ENCODE measurements at regions not wholly inside any gene's neighbourhood (a gene's known extent, or its start where the extent isn't known, plus 50 kb on each side); places are given as distances from the start of the nearest gene placed in this dataset.

DNA sequence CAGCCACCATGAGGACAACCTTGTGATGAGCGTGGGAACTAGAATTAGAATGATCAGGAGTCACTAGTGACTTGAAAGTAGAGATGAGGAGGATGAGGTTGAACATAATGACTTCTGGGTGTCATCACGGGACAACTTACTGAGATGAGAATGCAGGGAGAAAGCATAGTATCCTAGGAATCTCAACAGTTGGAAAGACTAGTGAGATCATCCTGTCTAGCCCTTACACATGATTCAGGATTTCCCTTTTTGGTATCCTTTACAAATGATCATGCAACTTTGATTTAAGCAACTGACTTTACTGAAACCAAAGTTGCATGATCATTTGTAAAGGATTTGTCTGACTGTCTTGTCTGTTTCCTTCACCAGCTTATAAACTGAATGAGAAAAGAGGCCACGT, 51.8 kb upstream of the HIF1A start:
- H3K27ac ChIP-seq, result no peak overlapping the region
- no peak overlapping the region for H3K9ac ChIP-seq
- no peaks in the 10 kb centered on the region for H3K9me3 ChIP-seq (ENCODE audit: control insufficient read depth, low read length)
- H3K36me3 ChIP-seq (ENCODE audit: control insufficient read depth, insufficient read depth, low read length), result no peaks in the 10 kb centered on the region
- no peaks in the 10 kb centered on the region for H3K27me3 ChIP-seq (ENCODE audit: control insufficient read depth, insufficient read depth, low read length)
- H2AFZ ChIP-seq, result no peak overlapping the region
- no peaks in the 10 kb centered on the region for H3K4me1 ChIP-seq
- no peak overlapping the region for H3K4me3 ChIP-seq (ENCODE audit: low read depth, low read length)
- no peak overlapping the region for H3K4me2 ChIP-seq (ENCODE audit: low read length)
- TF ChIP-seq, protein P1, sequence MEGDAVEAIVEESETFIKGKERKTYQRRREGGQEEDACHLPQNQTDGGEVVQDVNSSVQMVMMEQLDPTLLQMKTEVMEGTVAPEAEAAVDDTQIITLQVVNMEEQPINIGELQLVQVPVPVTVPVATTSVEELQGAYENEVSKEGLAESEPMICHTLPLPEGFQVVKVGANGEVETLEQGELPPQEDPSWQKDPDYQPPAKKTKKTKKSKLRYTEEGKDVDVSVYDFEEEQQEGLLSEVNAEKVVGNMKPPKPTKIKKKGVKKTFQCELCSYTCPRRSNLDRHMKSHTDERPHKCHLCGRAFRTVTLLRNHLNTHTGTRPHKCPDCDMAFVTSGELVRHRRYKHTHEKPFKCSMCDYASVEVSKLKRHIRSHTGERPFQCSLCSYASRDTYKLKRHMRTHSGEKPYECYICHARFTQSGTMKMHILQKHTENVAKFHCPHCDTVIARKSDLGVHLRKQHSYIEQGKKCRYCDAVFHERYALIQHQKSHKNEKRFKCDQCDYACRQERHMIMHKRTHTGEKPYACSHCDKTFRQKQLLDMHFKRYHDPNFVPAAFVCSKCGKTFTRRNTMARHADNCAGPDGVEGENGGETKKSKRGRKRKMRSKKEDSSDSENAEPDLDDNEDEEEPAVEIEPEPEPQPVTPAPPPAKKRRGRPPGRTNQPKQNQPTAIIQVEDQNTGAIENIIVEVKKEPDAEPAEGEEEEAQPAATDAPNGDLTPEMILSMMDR (IDR thresholded peaks at IDR 0.05), result no peak
- H3K79me2 ChIP-seq, result no peaks in the 10 kb centered on the region

DNA sequence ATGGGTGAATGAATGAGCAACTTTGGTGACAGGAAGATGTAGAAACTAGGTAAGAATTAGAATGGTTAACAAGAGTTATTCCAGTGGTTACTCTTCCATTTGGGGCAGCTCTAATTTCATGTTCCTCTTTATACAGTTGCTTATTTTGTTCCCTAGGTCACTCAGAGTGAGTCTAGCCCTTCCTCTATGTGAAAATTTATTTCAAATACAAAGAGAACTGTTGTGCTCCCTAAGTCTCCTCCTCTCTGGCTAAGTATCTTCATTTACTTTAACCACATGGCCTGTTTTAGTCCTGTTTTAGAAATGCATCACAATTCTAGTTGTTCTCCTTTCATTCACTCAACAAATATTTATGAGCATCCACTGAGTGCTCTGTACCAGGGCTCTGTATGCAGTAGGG, 51.1 kb upstream of the HIF1A start:
- no peaks in the 10 kb centered on the region for H3K36me3 ChIP-seq (ENCODE audit: control insufficient read depth, insufficient read depth, low read length)
- H3K27ac ChIP-seq, result no peak overlapping the region
- H3K9ac ChIP-seq, result no peak overlapping the region
- no peak overlapping the region for H3K4me3 ChIP-seq (ENCODE audit: low read depth, low read length)
- H3K4me2 ChIP-seq (ENCODE audit: low read length), result no peak overlapping the region
- H3K79me2 ChIP-seq, result no peaks in the 10 kb centered on the region
- TF ChIP-seq, protein P1 (IDR thresholded peaks at IDR 0.05), result no peak
- H2AFZ ChIP-seq, result no peak overlapping the region
- no peaks in the 10 kb centered on the region for H3K27me3 ChIP-seq (ENCODE audit: control insufficient read depth, insufficient read depth, low read length)
- H3K4me1 ChIP-seq, result no peaks in the 10 kb centered on the region
- H3K9me3 ChIP-seq (ENCODE audit: control insufficient read depth, low read length), result no peaks in the 10 kb centered on the region

DNA sequence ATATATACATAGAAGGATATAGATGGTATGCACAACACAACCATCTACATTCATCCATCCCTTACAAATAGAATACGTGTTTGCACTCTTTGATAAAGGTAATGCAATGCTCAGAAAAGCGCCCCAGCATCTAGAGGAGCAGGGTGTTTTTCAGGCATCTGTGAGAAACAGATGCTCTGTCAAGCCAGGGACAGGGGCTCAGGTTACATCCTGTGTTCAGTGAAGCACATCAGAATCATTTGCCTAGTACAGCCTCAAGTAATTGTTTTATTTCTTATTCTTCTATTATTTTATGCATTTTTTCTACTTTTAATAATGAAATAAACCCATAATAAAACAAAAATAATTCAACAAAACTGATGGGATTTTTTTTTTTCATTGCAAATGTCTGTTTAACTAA, 50.5 kb upstream of the HIF1A start:
- H3K27ac ChIP-seq, result no peak overlapping the region
- no peak overlapping the region for H3K9ac ChIP-seq
- H3K27me3 ChIP-seq (ENCODE audit: control insufficient read depth, insufficient read depth, low read length), result no peaks in the 10 kb centered on the region
- H2AFZ ChIP-seq, result no peak overlapping the region
- H3K79me2 ChIP-seq, result no peaks in the 10 kb centered on the region
- H3K9me3 ChIP-seq (ENCODE audit: control insufficient read depth, low read length), result no peaks in the 10 kb centered on the region
- H3K4me1 ChIP-seq, result no peaks in the 10 kb centered on the region
- TF ChIP-seq, protein P1 (IDR thresholded peaks at IDR 0.05), result no peak
- no peak overlapping the region for H3K4me2 ChIP-seq (ENCODE audit: low read length)
- H3K4me3 ChIP-seq (ENCODE audit: low read depth, low read length), result no peak overlapping the region
- no peaks in the 10 kb centered on the region for H3K36me3 ChIP-seq (ENCODE audit: control insufficient read depth, insufficient read depth, low read length)

DNA sequence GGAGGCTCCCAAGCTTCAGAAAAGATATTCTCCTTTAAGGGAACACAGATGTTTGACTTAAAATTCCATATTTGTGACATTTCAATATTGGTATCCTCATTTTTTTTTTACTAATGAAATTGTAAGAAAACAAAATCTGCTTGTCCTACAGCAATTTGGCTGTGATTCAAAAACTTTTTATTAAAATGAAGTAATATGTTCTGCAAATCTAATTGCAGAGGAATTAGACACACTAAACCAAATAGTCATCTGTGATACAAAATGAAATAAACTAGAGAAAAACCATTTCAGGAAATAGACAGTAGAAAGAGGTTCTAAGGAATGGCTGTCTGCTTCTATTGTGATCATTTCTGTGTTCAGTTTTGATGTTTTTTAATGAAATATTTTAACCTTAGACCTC, 50.1 kb upstream of the HIF1A start:
- H3K9me3 ChIP-seq (ENCODE audit: control insufficient read depth, low read length), result no peaks in the 10 kb centered on the region

More for the DNA sequence above, 50.1 kb upstream of the HIF1A start:
- H3K79me2 ChIP-seq, result no peaks in the 10 kb centered on the region
- H3K4me1 ChIP-seq, result no peaks in the 10 kb centered on the region
- H3K4me3 ChIP-seq (ENCODE audit: low read depth, low read length), result no peak overlapping the region
- no peak overlapping the region for H3K27ac ChIP-seq
- no peak overlapping the region for H2AFZ ChIP-seq
- no peaks in the 10 kb centered on the region for H3K27me3 ChIP-seq (ENCODE audit: control insufficient read depth, insufficient read depth, low read length)
- TF ChIP-seq, protein P1 (IDR thresholded peaks at IDR 0.05), result no peak
- no peak overlapping the region for H3K4me2 ChIP-seq (ENCODE audit: low read length)
- no peak overlapping the region for H3K9ac ChIP-seq
- H3K36me3 ChIP-seq (ENCODE audit: control insufficient read depth, insufficient read depth, low read length), result no peaks in the 10 kb centered on the region
